ENCODE measurements at regions not wholly inside any gene's neighbourhood (a gene's known extent, or its start where the extent isn't known, plus 50 kb on each side); places are given as distances from the start of the nearest gene placed in this dataset.

- TF ChIP-seq CTCF (IDR thresholded peaks at IDR 0.05), result no peak
- no peak for TF ChIP-seq EP300 (IDR thresholded peaks at IDR 0.05)
Measured at GRCh38 chr11:45535033-45535432, 130.4 kb downstream of the CHST1 start.
